ENCODE measurements at regions not wholly inside any gene's neighbourhood (a gene's known extent, or its start where the extent isn't known, plus 50 kb on each side); places are given as distances from the start of the nearest gene placed in this dataset.

DNA sequence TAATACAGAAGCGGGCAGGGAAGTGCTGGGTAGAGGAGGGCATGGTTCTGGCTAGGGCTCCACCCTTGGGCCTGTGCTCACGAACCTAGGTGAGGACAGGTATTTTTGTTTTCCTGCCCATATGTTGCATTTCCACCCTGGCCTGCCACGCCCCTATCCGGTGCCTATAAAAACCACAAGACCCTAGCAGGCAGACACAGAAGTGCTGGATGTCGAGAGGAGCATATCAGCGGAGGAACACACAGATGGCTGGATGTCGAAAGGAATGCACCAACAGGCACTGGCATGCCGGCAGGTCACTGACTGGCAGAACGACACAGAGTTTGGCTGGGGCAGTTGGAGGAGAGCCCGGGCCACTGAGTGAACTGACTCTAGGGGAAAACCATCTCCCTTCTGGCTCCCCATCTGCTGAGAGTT, 316.6 kb upstream of the BOD1L1 start:
- DNase-seq: no peak

DNA sequence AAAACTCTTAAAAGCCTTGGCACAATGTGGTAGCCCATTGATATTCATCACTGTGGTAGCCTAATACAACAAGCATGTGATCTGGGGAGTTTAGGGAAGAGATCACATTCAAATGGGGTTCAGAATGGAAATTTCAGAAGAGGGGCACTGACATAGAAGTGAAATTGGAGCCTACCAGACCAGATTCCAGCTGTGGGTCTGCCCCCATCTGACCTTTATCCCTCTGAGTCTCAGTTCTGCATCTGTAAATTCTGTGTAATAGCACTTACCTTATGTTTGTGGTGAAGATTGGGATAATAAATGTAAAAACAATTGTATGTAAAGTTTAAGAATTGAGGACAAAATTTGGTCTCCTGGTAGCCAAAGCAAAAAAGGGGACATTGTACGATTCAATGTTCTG, 320.4 kb upstream of the BOD1L1 start:
- DNase-seq: no peak

- no peak for DNase-seq
These were observed 323.0 kb upstream of the BOD1L1 start for GRCh38 chr4:13950491-13950890.

DNA sequence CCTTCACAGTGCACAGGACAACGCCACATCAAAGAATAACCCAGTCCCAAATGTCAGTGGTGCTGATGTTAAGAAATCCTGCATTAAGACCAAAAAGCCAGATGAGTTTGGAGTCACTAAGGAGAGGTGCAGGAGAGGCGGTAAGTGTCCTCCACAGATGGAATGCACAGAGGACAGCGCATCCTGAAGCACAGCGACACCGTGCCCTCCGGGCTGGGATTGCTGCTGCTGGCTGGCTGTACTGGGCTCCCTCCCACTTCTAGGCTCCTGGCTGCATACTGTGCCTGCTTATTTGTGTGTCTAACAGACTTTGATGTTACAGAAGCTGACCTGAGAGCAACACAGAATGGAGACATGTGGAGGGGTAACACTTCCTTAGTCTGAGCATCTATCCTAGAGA, 325.6 kb upstream of the BOD1L1 start:
- DNase-seq: no peak

GRCh38 chr4:13955551-13955950, 328.0 kb upstream of the BOD1L1 start:
- DNase-seq: no peak

DNA sequence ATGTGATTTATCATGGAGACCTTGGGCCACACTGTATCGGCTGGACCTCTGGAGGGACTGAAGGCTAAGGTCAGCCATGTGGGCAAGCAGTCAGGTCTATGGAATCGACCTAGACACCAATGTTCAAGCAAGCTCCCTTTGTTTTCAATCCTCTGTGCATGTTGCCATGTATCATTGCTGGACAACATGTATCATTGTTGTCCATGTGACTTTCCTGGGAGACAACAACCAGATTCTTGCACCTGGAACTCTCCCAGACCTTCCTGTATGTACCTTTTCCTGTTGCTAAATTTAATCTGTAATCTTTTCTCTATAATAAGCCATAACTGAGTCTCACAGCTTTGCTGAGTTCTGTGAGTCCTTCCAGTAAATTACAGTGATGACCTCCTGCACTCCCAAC, 329.4 kb upstream of the BOD1L1 start:
- DNase-seq: no peak

DNA sequence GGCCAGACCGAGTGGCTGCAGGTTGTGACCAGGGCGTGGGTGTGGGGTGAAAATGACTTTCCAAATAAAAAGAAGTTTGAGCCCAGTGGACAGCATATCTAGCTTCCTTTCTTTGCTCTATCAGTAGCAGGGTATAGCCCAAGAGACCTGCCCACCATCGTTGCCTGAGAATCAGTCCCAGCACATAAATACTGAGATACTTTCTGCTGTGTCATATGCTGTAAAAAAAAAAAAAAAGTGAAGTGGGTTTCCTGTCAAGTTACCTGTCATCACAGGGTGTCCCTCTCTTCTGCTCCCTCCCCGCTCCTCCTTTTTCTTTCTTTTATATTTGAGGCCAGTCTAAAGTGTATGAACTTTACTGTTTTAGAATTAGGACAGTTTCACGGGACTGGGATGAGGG, 330.3 kb upstream of the BOD1L1 start:
- DNase-seq: no peak

DNA sequence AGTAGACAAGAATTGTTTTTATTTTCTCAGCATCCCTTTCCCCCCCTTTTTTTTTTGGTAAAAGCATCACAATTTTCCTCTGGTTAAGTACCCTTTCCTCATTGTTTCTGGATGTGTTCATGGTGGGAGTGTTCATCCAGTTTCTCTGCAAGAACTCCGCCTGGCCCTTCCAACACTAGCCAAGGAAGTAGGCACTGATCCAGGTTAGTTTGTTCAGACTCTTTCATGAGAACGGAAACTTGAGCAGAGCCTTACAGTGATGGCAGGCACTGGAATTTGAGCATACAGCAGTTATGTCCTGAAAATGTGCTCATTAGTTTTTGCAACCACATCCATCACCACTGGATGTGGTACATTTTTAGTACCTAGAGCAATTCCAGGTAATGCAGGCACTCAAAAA, 336.1 kb upstream of the BOD1L1 start:
- DNase-seq: no peak

GRCh38 chr4:13966231-13967195, 339.0 kb upstream of the BOD1L1 start:
- no peak for DNase-seq

DNA sequence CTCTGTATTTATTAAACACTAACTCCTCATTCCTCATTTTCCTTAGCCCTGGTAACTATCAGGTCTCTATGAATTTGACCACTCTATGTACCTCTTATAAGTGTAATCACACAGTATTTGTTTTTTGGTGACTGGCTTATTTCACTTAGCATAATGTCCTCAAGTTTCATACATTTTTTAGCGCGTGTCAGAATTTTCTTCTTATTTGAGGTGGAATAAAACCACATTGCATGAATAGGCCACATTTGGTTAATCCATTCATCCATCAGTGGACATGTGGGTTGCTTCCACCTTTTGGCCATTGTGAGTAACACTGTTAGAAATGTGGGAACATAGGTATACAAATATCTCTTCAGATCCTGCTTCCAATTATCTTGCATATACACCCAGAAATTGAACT, 341.2 kb upstream of the BOD1L1 start:
- no peak for DNase-seq

GRCh38 chr4:13970349-13970748, 342.8 kb upstream of the BOD1L1 start:
- DNase-seq: no peak

DNA sequence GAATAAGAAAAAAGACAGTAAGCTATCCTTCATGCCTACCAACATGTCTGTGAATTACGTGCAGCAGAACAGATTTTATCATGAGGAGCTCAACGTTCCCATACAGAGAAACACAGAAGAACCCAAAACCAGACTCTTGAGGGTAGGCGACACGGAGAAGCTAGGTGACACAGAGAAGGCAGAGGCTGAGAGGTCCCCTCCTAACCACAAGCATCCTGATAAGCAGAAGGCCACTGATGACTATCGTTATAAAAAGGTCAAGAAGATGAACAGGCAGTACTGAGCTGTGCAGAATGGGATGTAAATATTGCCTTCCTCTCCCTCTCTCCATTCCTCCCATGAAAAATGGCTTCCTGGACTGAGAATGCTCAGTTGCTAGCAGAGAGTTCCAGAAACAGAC, 350.2 kb upstream of the BOD1L1 start:
- DNase-seq: no peak

DNA sequence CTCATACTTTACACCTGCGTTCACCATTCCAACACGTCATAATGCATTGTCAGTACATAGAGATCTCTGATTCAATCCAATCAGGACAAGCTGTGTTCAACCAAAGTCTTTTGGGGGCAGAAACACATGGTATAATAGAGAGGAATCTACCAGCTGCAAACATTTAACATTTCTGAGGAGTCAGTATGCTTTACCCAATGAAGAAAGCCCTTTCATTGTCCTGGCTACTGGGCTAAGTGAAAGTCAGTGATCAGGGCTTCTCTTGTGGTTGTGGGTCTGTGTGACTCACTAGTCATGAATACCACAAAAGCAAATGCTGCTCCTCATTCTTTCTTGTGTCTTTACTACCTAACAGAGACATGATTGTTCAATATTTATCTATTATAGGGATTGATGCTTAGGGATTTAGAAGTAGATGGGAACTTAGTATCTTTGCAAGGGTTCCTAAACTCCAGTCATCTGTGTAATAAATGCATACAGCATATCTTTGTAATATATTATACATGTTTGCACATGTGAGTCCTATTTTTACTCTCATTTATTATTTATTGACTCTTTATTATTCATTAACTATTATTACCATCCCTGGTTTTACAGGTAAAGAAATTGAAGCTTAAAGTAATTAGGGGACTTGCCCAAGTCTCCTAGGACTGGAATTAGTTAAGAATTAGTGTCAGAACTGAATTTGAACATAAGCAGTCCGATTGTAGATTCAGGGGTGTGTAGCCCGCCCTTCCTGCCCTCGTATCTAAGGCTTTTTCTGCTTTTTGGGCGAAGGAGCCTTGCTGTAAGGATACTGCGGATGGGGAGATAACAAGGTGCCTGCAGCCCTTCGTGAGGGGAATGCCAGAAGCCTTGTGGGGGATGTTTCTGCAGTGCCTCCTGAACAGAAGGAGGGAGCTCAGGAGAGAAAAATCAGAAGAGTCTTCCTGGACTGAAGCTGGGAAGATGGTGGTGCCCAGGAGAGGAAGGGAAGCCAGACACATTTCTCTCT, 353.1 kb upstream of the BOD1L1 start:
- no peak for DNase-seq

- no peak for DNase-seq
These were observed 354.0 kb upstream of the BOD1L1 start for GRCh38 chr4:13981499-13981898.

DNA sequence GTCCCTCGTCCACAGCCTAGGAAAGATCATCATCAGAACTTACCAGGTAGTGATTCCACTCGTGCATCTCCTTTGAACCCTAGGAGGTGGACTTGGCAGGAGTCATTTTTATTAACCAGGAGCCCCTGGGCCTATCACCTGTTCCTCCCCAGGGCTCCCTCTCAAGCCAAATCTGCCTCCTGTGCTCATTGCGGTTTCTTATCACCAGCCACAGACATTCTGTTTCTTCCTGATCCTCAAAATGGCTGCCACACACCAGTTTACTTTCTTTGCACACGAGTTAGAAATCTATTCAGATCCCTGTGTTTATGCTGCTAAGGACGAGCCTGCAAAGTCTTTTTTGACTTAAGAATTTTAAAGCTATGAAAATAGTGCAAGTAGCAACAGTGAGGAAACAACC, 354.5 kb upstream of the BOD1L1 start:
- no peak for DNase-seq

GRCh38 chr4:13983189-13983790, 355.8 kb upstream of the BOD1L1 start:
- no peak for DNase-seq

- no peak for DNase-seq
These were observed 357.7 kb upstream of the BOD1L1 start for GRCh38 chr4:13984991-13985800.

GRCh38 chr4:13985837-13986236, 358.3 kb upstream of the BOD1L1 start:
- DNase-seq: no peak

- no peak for DNase-seq
These were observed 359.0 kb upstream of the BOD1L1 start for GRCh38 chr4:13986548-13986947.

GRCh38 chr4:13988353-13989305, 361.1 kb upstream of the BOD1L1 start:
- no peak for DNase-seq

- DNase-seq: no peak
These were observed 362.0 kb upstream of the BOD1L1 start for GRCh38 chr4:13989501-13989900.
